Activated T-cell treated with anti-CD3 and anti-CD28 coated beads, Interleukin-2, amount 50 U/mL, for 72 hours (primary cell): ENCODE measurements at regions not wholly inside any gene's neighbourhood (a gene's known extent, or its start where the extent isn't known, plus 50 kb on each side); places are given as distances from the start of the nearest gene placed in this dataset.

Source experiments
- ATAC-seq, 2 donors: fragments of 150-1000 bp; cut with Tn5 transposase; replicated peaks in 1 of 2; 2 replicates each; pipeline ENCODE4 v1.10.0; 2021; ENCODE audit warnings: moderate library complexity in 2 of 2, mild to moderate bottlenecking in 1 of 2
- DNase-seq, 2 donors: peaks; one replicate each; pipeline ENCODE4 v3.0.0; 2021 to 2022; ENCODE audit warnings: mixed read lengths in 1 of 2
- H3K27ac Mint-ChIP-seq: one replicate; pipeline ENCODE4 v1.8.0; 2022; ENCODE audit warnings: mild to moderate bottlenecking, moderate library complexity, mixed read lengths
- H3K27me3 Mint-ChIP-seq: one replicate; pipeline ENCODE4 v1.8.0; 2022; ENCODE audit warnings: low read depth, mixed read lengths
- H3K36me3 Mint-ChIP-seq, 2 donors: one replicate each; pipeline ENCODE4 v1.8.0; 2022; ENCODE audit warnings: mixed read lengths in 2 of 2, mild to moderate bottlenecking in 1 of 2; ENCODE audit not compliant: insufficient read depth in 2 of 2
- H3K4me1 Mint-ChIP-seq: one replicate; pipeline ENCODE4 v1.8.0; 2022; ENCODE audit warnings: low read depth, mixed read lengths
- H3K4me3 Mint-ChIP-seq, 2 donors: one replicate each; pipeline ENCODE4 v1.8.0; 2022; ENCODE audit warnings: mild to moderate bottlenecking in 2 of 2, mixed read lengths in 2 of 2, moderate library complexity in 2 of 2
- H3K9me3 Mint-ChIP-seq, 2 donors: one replicate each; pipeline ENCODE4 v1.8.0; 2022; ENCODE audit warnings: mixed read lengths in 2 of 2

- Mint-ChIP-seq H3K4me3 (peak overlapping the region; percentile 8 to 41), H3K4me1 (peaks cover 45% of the 10 kb centered on the region), H3K9me3 (no peaks in the 10 kb centered on the region), H3K27me3 (peaks cover 52% of the 10 kb centered on the region), H3K27ac (no peak overlapping the region), H3K36me3 (peaks cover 1 to 2% of the 10 kb centered on the region in 2 donors)
- DNase-seq (peak; percentile 14 to 54), ATAC-seq (peak; percentile 89 to 94)
Measured at GRCh38 chr3:18891641-18892040, 256.7 kb upstream of the KCNH8 start.

- no peak overlapping the region for H3K27ac Mint-ChIP-seq
- peaks cover 45% of the 10 kb centered on the region for H3K4me1 Mint-ChIP-seq
- no peaks in the 10 kb centered on the region for H3K9me3 Mint-ChIP-seq
- H3K4me3 Mint-ChIP-seq: peak overlapping the region in 1 of 2 donors; percentile 36
- ATAC-seq (no peak), DNase-seq (no peak)
- peaks cover 51% of the 10 kb centered on the region for H3K27me3 Mint-ChIP-seq
- H3K36me3 Mint-ChIP-seq: peaks cover 3% of the 10 kb centered on the region in 2 donors
Measured at GRCh38 chr3:18890449-18890848, 257.9 kb upstream of the KCNH8 start.

GRCh38 chr3:18888819-18889218 lies 259.5 kb upstream of the KCNH8 start:
- Mint-ChIP-seq H3K27ac (no peak overlapping the region), H3K27me3 (peaks cover 51% of the 10 kb centered on the region), H3K36me3 (peaks cover 3% of the 10 kb centered on the region in 2 donors), H3K4me3 (no peak overlapping the region), H3K4me1 (peaks cover 50% of the 10 kb centered on the region), H3K9me3 (no peaks in the 10 kb centered on the region)
- ATAC-seq: no peak
- DNase-seq: no peak

GRCh38 chr3:18888370-18888769 lies 259.9 kb upstream of the KCNH8 start:
- Mint-ChIP-seq H3K27me3 (peaks cover 52% of the 10 kb centered on the region), H3K9me3 (no peaks in the 10 kb centered on the region), H3K36me3 (peaks cover 3% of the 10 kb centered on the region in 2 donors), H3K4me1 (peaks cover 52% of the 10 kb centered on the region), H3K27ac (no peak overlapping the region), H3K4me3 (no peak overlapping the region)
- DNase-seq (no peak), ATAC-seq (no peak)

DNA sequence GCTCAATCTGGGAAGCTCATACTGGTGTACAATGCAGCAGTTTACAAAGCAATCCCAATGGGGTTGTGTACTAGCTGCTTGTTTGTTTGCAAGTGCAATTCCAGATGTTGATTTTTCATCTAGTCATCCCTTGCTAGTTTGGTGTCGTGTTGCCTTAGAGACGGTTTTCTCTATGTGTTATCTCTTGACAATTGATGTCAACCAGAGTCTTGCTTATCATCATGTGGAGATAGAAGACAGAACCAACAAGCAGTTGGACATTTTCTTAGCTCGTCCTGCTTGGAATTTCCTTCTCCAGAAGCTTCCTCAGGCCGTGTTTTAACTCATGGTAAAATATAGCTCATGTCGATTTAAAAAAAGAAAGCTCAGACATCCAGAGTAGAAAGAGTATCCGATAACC lies 262.0 kb upstream of the KCNH8 start:
- Mint-ChIP-seq H3K9me3 (no peaks in the 10 kb centered on the region), H3K36me3 (peaks cover 3% of the 10 kb centered on the region in 2 donors), H3K27me3 (peaks cover 52% of the 10 kb centered on the region), H3K4me1 (peaks cover 35% of the 10 kb centered on the region), H3K4me3 (no peak overlapping the region), H3K27ac (no peak overlapping the region)
- ATAC-seq (no peak), DNase-seq (no peak)

DNA sequence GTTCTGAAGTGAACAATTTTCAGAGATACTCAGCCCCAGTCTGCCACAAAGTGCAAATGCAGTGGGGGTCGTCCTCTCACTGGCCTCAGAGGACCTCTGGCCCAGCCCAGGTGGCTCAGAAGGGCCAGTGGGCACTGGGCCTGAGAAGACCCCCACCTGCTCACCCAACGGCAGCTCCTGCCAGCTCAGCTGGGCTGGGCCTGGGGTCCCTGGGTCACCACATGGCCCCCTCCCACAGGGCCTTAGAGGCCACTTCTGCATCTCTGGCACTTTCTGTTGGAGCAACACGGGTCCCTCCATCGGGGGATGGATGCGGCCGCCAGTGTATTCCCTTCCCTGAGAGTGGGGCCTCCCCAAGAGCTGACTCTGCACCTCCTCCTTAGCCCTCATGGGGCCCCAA lies 262.7 kb upstream of the KCNH8 start:
- Mint-ChIP-seq H3K27me3 (peaks cover 46% of the 10 kb centered on the region), H3K4me1 (peaks cover 28% of the 10 kb centered on the region), H3K36me3 (peaks cover 3% of the 10 kb centered on the region in 2 donors), H3K9me3 (peaks cover 0 to 2% of the 10 kb centered on the region in 2 donors), H3K4me3 (no peak overlapping the region), H3K27ac (no peak overlapping the region)
- ATAC-seq (no peak), DNase-seq (no peak)

GRCh38 chr3:18883571-18883970 lies 264.7 kb upstream of the KCNH8 start:
- Mint-ChIP-seq H3K4me3 (no peak overlapping the region), H3K4me1 (peaks cover 21% of the 10 kb centered on the region), H3K27me3 (peaks cover 32% of the 10 kb centered on the region), H3K9me3 (peaks cover 0 to 2% of the 10 kb centered on the region in 2 donors), H3K36me3 (peaks cover 1 to 3% of the 10 kb centered on the region in 2 donors), H3K27ac (peak overlapping the region; percentile 32)
- DNase-seq (no peak), ATAC-seq (no peak)

DNA sequence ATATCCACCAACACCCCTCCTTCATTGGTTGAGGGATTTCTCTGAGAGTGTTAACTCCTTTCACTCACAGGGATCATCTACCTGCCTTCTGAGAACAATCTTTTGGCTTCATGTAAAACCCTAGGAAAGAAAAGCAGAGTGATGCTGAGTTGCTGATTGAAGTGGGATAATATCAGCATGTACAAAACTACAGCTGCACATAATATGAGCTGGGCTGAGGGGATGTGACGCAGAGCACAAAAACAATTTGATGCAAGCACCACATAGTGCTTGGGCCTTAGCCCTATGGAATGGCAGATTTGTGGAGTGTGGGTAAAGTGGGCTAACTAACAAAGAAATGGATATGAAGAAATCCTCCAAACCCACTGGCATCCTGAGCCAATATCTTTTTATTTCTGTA lies 267.6 kb upstream of the KCNH8 start:
- no peak overlapping the region for H3K4me3 Mint-ChIP-seq
- ATAC-seq: no peak

GRCh38 chr3:18872466-18872865 lies 275.8 kb upstream of the KCNH8 start:
- Mint-ChIP-seq H3K9me3 (no peaks in the 10 kb centered on the region), H3K27me3 (no peaks in the 10 kb centered on the region), H3K4me1 (peaks cover 53% of the 10 kb centered on the region), H3K36me3 (peaks cover 4 to 9% of the 10 kb centered on the region in 2 donors), H3K27ac (peak overlapping the region; percentile 81), H3K4me3 (no peak overlapping the region)
- DNase-seq (no peak), ATAC-seq (peak; percentile 15 to 37)

More for the DNA sequence above, 267.6 kb upstream of the KCNH8 start:
- Mint-ChIP-seq H3K27ac (no peak overlapping the region), H3K9me3 (peaks cover 0 to 2% of the 10 kb centered on the region in 2 donors), H3K27me3 (peaks cover 6% of the 10 kb centered on the region), H3K36me3 (no peaks in the 10 kb centered on the region), H3K4me1 (peaks cover 7% of the 10 kb centered on the region)
- no peak for DNase-seq

DNA sequence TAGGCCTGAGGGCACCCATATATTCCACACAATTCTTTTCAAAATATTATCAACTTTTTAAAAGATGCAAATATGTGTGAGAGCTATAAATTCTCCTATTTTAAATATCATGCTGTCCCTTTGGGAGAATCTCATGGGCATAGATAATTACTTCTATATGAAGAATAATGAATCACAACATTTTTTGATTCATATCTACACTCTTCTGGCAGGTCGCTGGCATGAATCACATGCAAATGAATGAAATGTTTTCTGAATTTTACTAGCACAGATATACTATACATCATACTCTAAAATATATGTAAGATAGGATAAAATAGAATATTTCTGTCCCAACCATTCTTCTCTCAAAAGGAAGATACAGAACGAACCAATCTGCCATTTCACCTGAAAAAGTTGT lies 277.7 kb upstream of the KCNH8 start:
- Mint-ChIP-seq H3K9me3 (no peaks in the 10 kb centered on the region), H3K4me3 (peak overlapping the region; percentile 75 to 89), H3K4me1 (peaks cover 56% of the 10 kb centered on the region), H3K27me3 (no peaks in the 10 kb centered on the region), H3K27ac (peak overlapping the region; percentile 99), H3K36me3 (peaks cover 4 to 9% of the 10 kb centered on the region in 2 donors)
- ATAC-seq: peak; percentile 36 to 45
- peak in 1 of 2 donors; percentile 9 for DNase-seq

GRCh38 chr3:18870074-18870640 lies 278.2 kb upstream of the KCNH8 start:
- peaks cover 61% of the 10 kb centered on the region for H3K4me1 Mint-ChIP-seq

DNA sequence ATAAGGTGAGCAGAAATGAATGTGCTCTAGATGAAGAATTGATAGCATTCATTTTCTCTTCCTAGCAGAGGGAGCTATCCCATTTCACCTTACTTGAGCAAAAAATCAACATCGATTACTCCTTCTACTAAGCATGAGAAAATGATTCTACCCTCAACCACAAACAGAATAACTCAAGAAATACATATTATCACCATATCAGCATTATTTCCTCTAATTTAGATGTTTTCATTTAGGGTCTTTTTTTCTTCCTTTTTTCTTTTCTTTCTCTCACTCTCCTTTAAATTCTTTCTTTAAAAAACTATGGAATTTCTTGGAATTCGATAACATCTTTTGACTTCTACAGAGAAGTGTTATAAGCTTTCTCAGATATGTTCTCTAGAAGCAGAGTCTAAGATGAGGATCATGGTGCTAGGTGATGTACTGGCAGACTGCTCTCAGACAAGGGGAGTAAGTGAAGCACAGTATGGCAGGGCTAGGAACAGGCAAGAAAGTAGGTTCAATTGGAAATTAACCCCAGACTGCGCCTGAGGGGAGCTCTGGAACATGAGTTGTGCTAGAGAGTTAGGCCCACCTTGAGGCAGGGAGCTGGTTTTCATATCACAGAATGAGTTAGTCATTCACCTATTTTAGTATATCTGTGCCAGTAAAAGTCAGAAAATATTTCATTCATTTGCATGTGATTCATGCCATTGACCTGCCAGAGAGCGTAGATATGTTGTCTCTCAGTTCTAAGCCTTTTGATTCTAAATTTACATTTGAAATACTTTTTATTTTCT lies 279.2 kb upstream of the KCNH8 start:
- ATAC-seq (peak; percentile 80 to 82), DNase-seq (peak; percentile 41 to 57)
- peak overlapping the region; percentile 75 to 89 for H3K4me3 Mint-ChIP-seq
- H3K27ac Mint-ChIP-seq: peak overlapping the region; percentile 99
- no peaks in the 10 kb centered on the region for H3K9me3 Mint-ChIP-seq
- no peaks in the 10 kb centered on the region for H3K27me3 Mint-ChIP-seq
- H3K36me3 Mint-ChIP-seq: peaks cover 4 to 9% of the 10 kb centered on the region in 2 donors
- H3K4me1 Mint-ChIP-seq: peaks cover 66% of the 10 kb centered on the region

More at GRCh38 chr3:18870074-18870640, 278.2 kb upstream of the KCNH8 start:
- Mint-ChIP-seq H3K4me3 (peak overlapping the region; percentile 75 to 89), H3K9me3 (no peaks in the 10 kb centered on the region), H3K27me3 (no peaks in the 10 kb centered on the region), H3K27ac (peak overlapping the region; percentile 99), H3K36me3 (peaks cover 4 to 9% of the 10 kb centered on the region in 2 donors)
- ATAC-seq: peak; percentile 61 to 72
- no peak for DNase-seq

GRCh38 chr3:18866899-18867298 lies 281.4 kb upstream of the KCNH8 start:
- no peak overlapping the region for H3K4me3 Mint-ChIP-seq
- H3K27ac Mint-ChIP-seq: no peak overlapping the region
- ATAC-seq (no peak), DNase-seq (no peak)
- H3K4me1 Mint-ChIP-seq: peaks cover 52% of the 10 kb centered on the region
- H3K27me3 Mint-ChIP-seq: no peaks in the 10 kb centered on the region
- H3K9me3 Mint-ChIP-seq: peaks cover 0 to 2% of the 10 kb centered on the region in 2 donors
- H3K36me3 Mint-ChIP-seq: peaks cover 1 to 6% of the 10 kb centered on the region in 2 donors
